Activated naive CD4-positive, alpha-beta T cell treated with anti-CD3 and anti-CD28 coated beads, Interleukin-2, amount 50 U/mL, for 16 hours (primary cell): ENCODE measurements at regions not wholly inside any gene's neighbourhood (a gene's known extent, or its start where the extent isn't known, plus 50 kb on each side); places are given as distances from the start of the nearest gene placed in this dataset.
"Not testable (repeated sequence)": the region's sequence is repeated elsewhere in the genome, so short reads cannot be mapped to it uniquely, and the experiment has no call there.

ENCODE experiments used
- DNase-seq: peaks from one replicate; pipeline ENCODE4 v3.0.0-alpha.2; 2020

DNA sequence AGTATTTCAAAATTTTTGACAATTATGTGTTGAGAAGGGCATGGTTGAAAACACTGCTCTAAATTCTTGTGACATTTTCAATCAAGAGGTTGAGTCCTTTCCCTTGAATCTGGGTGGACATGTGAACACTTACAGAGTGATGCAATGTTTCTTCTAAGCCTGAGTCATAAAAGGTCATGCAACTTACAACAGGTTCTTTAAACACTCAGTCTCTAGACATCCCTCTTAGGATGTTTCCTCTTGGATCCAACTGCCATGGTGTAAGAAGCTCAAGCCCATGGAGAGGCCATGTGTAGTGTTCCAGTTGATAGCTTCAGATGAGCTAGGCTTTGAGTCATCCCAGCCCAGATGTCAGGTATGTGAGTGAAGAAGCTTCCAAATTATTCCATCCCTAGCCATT lies 232.2 kb upstream of the MAOA start:
- DNase-seq, result no peak

DNA sequence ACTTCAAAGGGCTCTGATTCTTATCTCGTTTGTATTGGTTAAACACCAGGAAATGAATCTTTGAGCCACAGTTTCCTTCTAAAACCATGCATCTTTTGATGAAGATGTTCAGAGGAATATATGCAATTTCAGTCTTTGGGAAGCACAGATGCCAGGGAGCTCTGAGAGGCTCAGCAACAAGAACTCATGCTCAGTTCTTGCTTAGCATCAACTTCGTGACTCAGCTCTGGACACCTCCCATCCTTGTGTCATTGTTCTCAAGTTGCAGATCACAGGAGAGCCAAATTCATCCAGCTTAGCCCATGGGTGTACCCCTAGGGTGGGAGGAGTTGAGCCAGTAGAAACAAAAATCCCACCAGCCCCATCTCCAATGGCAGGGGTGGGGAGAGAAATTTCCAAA lies 219.6 kb upstream of the MAOA start:
- no peak for DNase-seq

DNA sequence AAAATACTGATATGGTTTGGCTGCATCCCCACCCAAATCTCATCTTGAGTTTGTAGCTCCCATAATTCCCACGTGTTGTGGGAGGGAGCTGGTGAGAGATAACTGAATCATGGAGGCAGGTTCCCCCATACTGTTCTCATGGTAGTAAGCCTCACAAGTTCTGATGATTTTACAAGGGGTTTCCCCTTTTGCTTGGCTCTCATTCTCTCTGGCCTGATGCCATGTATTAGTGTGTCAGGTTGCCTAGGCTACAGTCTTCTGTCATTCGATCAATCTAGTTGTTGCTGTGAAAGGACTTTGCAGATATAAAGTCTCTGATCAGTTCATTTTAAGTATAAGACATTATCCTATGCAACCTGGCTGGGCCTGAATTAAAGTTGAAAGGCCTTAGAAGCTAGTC lies 209.3 kb upstream of the MAOA start:
- DNase-seq, result no peak

DNA sequence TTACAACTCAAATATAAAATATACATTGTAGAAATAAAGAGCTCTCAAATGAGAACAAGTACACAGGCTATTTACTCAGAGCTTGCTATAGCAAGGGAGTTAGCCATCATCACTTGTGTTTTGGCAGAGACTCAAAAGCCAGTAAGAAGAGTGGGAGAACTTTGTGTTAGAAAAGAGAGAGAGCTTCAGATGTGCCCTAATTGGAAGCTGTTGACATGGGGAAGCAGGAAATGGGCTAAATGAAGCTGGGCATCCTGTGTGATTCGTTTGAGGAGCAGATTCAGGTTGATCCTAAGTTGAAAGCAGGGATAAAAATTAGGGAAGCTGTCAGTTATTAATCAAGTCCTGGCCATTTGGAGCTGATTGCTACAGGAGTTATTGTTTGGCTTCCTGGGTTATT lies 207.4 kb upstream of the MAOA start:
- no peak for DNase-seq

DNA sequence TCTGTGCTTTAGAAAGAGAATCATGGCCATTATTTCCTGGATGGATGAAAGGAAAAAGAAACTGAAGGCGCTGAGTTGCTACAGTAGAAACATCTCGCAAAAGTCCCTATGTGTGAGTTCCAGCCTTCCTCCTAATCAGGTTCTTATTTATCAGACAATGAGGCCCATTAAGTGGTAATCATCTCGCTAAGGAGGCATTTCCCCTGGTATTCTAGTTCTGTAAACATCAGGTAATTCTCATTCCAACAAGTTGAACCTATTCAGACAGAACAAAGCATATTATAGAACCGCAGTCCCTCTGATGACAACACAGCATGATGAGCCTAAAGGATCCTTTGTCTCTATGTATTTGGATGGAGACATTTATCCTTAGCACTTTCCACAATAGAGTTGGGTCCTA lies 205.7 kb upstream of the MAOA start:
- no peak for DNase-seq

DNA sequence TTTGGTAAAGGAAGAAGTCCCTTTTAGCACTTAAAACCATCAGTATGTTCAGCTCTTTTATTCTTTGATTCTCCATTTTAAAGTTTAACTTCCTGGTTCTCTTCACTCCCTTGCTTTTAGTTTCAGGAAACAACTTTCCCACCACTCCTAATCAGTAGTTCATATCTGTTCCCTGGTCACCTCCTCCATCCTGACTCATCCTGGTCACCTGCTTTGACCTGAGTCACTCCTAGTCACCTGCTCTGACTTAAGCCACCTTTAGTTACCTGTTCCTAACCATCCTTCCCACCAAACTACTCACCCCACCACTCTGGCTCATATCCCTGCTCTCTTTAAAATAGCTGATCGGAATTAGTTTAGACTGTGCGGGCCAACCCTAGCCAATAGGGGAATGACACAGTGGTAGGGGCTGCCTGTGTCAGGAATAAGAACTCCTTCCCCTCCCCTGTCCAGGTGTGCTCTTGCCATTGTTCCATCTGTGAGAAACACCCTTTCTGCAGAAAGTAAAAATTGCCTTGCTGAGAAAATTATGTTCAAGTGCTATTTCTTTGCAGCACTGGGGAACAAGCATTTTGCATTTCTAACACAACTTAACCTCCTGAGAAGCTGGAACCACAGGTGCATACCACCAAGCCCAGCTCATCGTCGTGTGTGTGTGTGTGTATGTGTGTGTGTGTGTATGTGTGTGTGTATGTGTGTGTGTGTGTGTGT lies 204.0 kb upstream of the MAOA start:
- not testable (repeated sequence) for DNase-seq

DNA sequence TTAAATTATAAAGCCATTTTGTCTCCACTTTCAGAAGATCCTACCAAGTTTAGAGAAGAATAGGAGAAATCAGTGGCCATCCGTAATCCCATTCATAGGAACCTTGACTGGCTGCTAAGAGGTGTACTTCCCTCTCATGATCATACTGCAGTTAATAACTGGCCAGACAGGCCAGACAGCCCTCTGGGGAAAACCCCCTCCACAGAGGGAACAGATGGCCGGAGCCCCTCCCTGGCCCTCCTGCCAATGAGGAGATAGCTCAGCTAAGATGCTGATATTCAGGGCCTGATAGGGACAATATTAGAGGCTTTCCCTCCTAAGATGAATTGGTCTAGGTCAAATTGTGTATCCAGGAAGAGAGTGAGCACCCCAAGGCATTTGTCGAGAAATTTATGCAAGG lies 200.0 kb upstream of the MAOA start:
- no peak for DNase-seq

DNA sequence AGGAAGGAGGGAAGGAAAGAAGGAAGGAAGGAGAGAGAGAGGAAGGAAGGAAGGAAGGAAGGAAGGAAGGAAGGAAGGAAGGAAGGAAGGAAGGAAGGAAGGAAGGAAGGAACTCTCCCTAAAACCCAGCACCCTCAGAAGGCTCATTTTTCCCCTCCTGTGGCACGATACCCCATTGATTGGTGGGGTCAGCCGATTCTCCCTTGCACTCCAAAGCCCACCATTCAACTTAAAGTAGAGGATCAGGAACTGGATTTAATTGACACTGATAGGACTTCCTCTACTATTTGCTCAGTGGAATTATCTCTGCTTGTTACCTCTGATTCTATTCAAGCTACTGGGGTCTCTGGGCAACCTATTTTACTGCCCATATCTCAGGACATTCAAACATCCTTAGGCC lies 199.2 kb upstream of the MAOA start:
- DNase-seq, result no peak

DNA sequence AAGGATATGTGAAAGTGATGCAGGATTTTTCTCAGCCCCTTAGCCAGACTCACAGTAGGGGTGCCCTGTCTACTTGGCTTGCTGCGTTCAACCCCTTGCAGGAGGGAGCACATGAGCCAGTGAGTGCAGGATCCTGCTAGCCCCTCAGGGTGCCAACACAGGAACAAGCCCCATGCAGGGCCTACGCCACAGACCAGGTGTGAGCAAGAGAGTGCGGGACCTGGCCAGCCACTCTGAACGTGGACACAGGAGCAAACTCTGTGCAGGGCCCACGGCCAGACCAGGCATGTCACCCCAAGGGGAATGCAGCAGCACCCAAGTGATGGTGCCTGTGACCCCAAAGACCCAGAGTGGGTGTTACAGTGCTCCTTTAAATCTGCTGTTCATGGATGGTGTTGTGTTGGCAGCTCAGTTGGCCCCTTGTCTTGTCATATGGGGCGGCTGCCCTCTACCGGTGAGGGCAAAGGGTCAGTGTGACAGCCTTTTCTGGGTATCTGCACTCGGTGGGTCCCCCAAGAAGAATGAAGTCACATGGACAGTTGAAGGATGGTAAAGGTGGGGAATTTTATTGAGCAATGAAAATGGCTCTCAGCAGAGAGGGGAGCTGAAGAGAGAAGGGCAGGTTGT lies 188.4 kb upstream of the MAOA start:
- DNase-seq, result no peak

DNA sequence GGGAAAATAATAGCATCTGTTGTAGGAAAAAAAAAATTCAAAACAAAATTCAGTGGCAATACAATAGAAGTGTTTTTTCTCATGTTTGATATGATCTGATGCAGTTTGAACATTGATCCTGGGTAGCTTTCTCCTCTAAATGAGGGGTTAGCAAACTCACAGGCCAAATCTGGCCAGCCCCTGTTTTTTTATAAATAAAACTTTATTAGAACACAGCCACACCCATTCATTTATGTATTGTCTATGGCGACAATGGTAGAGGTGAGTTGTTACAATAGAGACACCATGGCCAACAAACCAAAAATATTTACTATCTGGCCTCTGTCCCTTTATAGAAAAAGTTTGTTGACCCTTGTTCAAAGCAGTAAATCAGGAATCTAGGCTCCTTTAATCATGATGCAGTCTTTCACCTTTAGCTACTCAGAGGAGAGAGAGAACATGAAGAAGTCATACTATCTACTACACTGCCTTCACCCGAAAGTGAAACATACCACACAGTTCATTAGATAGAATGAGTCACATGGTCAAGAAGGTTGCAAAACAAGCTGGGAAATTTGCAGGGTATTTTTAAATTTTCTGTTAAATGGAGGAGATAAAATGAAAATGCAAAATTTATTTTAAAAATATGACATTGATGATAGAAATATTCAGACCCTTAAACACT lies 186.6 kb upstream of the MAOA start:
- DNase-seq, result no peak

DNA sequence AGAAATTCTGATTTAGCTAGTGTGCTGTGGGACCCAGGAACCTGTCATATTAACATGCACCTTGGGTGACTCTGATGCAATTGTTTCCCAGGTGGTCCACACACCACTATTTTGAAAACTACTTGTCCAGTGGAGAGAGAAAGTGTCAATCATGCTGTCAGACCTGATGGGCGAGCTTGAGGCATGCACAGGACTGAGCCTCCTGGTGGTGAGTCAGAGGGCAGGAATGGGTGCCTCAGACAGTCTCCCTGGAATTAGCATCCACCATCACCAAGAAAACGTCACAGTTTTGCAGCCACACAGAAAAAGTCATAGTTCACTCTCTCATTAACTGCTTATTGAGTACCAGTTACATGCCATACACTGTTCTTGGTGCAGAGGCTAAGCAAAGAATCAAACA lies 181.8 kb upstream of the MAOA start:
- DNase-seq, result no peak

DNA sequence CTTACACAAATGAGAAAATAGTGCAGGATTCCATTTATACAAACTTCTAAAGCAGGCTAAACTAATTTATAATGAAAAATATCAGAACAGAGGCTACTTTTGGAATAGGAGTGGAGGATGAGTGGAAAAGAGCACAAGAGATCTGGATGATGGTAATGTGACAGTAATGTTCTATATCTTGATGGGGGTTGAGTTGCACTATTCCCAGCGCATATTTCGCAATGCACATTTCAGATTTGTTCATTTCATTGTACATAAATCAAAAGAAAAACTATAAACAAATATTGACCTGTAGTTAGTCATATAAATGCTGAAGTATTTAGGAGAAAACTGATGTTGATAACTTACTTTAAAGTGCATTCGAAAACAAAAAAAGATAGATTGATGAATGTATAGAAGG lies 177.0 kb upstream of the MAOA start:
- DNase-seq, result no peak

DNA sequence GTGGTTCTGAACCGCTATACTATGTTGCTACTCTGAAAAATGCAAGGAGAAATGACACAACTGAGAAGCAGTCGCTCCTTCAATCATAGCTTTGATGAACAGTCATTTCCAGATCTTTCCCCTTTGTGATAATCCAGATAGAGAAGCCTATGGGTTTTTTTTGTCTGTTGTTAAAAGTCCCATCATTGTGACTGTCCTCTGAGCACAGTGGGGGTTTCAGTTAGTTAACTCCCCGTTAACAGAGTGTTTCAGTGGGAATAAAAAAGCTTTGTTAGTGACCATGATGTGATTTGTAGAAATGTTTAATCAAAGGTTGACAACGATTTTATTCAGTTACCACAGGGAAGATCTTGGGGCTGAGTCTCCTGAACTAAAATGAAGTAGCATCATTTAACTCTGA lies 176.2 kb upstream of the MAOA start:
- no peak for DNase-seq

DNA sequence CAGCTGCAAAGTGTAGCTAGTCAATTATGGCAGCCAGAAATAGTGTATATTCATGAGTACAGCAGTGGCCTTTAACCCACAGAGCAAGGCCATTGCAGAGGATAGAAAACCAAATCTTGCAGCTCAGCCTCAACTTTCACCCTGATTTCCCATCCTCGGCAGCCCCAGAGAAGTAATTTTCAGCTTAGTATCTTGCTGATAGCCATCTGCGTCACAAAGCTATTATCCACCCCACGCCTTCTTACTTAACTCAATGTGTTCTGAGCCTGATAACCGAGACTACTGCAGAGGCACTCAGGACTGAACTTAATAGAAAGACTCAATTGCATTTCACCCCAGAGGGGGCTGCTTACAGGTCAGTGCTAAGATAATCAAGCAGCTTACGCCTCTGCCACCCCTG lies 174.5 kb upstream of the MAOA start:
- no peak for DNase-seq

DNA sequence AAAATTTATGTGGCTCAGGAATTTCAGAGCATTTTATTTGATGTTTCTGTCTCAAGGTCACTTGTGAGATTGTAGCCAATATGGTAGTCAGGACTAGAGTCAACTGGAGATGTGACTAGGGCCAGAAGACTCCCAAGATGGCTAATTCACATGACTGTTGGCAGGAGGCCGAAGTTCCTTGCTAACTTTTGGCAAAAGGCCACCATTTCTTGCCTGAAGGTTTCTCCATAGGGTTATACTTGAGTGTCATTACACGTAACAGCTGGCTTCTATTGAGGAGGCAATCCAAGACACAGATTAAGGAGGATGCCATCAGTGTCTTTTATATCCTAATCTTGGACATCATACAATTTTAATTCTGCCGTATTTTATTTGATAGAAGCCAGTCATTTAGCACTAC lies 162.3 kb upstream of the MAOA start:
- DNase-seq, result no peak

DNA sequence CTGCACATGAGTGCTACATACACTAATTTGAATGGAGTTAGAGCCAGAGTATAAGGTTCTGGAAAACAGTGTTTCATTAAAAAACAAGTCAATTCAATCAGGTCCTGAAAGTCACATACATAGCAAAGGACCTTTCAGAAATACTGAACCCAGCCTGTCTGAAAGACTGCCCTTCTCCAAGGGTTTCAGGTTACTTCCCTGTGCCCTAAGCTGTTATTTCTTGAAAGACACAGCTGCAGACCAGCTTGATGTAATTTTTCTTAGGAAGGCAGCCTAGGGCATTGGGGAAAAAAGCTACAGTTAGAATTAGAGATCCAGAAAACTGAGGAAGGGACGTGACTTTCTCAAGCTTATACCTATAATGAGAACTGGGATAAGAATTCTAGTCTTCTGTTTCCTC lies 155.9 kb upstream of the MAOA start:
- DNase-seq, result no peak

DNA sequence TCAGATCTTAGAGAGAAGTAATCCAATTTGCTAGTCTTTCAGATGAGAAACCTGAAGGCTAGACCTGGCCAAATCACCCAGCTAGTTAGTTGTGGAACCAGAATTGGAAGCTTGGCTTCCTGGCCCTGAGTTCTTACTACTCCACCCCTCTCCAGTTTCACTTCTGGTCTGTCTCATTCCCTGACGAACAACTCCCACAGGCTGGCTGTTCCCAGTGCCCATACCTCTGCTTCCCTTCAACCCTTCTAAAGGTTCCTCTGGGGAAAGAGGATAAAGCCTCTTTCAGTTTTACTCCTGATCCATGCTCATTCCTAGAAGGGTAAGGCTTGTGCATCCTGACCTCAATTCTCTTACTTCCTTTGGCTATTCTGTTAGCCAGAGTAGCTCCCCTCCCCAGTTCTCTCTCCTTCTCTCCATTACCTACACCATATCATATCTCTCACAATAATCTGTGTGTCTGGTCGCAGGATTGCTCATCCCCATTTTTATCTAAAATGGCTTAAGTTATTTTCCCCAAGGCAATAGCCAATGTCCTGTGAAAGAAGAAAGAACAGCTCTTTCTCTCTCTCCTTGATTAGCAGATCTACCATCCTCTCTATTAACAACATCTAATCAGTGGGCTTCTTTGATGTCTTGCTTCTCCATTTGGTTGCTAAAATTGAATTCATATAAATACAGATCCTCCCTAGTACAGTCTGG lies 155.0 kb upstream of the MAOA start:
- DNase-seq, result no peak

DNA sequence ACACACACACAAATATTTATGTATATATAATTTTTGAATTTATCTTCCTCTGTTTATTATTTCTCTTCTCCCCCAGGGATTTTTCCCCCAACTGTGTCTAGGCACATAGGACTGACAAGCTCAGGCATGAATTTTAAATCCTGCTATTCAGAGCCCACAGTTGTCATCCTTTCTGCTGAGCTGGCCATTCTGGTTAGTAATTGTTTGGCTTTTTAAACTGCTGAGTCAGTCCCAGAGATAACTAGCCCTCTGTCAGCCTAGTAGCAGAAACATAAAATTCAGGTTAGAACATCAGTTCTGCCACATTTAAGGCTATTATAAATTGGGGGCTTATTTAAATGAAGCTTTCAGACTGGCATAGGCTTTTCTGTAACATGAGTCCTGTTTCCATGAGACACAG lies 151.7 kb upstream of the MAOA start:
- DNase-seq, result no peak

DNA sequence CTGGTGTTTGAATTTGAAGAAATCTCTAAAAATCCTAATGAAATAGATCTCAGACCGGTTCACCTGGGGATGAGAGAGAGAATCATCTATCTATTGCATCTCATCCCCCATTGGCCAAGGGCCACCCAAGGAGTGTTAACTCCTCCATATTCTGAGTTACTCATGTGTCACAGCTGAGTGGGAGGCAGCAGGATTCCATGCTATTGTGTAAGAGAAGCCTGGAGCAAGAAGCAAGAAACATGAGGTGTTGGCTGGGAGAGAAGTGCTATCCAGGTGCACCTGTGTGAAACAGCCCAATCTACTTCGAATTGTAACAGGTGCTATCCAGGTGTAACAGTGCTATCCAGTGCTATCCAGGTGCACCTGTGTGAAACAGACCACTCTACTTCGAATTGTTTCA lies 150.3 kb upstream of the MAOA start:
- no peak for DNase-seq

DNA sequence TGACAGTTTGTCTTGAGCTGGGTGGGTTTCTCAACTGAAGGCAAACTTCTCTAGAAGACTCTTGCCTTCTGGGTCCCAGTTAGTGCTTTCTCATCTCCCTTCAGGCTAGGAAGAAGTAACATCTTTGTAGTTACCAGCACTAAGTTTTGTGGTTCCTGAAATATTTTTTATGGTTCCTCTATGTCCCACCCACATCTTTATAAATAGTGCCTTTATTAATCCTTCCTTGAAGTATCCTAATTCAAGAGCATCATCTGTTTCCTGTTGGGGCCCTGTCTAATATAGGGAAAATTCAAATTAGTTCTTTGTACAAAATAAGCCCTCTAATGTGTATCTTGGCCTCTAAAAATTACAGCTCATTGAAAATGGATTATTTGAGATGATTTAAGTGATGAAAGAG lies 147.4 kb upstream of the MAOA start:
- no peak for DNase-seq

DNA sequence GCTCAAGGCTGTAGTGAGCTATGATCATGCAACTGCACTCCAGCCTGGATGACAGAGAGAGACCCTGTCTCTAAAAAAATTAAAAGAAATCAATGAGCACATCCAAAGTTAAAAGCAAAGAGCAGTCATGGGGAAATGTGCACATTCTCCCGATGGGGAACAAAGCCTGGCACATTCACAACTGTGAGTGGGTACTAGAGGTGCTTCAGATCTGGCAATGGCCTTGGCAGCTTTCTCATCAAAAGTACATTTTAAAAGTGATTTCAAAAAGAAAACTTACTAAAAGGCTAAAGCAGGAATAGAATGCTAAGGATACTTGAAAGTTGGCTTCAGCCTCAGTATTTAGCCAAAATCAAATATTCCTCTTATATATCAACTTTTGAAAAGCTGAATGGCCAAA lies 145.9 kb upstream of the MAOA start:
- no peak for DNase-seq

DNA sequence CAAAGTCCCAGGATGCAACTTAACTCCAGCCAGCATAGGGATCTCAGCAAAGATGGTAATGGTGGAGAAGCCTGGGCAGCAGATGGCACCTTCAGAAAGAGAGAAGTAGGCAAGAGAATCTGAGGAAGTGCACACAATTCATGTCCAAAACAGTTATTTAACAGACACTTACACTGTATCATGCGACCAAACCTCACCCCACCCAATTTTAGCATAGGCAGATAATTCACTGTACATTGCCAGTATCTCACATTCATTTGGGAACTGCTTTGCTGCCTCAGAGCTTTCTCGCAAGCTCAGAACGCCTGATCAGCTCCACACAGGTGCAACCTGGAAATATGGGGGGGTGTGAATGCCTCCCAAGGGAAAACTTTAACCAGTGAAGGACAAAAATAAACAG lies 143.0 kb upstream of the MAOA start:
- no peak for DNase-seq

DNA sequence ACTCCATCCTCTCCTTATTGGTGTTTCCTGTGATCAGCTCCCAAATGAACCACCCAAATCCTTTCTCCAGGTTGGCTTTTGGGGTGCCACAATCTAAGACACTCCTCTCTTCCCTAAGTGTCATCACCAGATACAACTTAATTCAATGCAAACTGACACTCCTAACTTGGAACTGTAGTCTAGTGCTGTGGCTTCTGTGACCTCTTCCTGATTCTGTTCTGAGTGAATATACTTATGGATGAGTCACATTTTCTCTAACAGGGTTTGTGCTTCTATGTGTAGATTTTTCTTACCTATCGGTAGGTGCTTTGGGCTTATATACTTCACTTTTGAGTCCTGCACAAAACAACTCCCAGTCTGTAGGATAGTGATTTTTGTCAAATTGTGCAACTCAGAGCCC lies 141.3 kb upstream of the MAOA start:
- no peak for DNase-seq

DNA sequence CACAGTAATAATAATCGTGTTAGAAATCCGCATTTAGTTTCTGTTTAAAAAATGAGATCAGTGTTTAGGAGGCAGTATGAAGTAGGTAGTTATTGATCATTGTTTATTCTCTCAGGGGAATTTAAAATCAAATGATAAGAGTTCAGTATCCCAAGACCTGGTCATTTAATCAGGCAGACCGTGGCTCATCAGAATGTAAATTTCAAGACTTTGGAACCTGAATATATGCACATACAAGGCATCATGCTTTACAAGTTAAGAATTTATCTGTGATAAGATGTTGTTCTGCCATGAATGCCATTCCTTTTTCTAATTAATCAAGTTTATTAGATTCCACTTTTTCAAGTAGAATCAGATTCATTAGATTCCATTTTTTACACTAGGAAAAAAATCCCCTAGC lies 133.5 kb upstream of the MAOA start:
- DNase-seq, result no peak
